K562 (cell line): ENCODE measurements at regions not wholly inside any gene's neighbourhood (a gene's known extent, or its start where the extent isn't known, plus 50 kb on each side); places are given as distances from the start of the nearest gene placed in this dataset.

Experiments used
- ATAC-seq: fragments of 200-7000 bp; cut with Tn5 transposase; 3 replicates; pipeline ENCODE4 v1.9.1; 2020; ENCODE audit warnings: moderate library complexity
- BruUV-seq: library from RNA; stranded (reverse); fragments of 400-500 nt; replicated peaks from 2 replicates; lab custom pipeline; 2021; lab: Mats Ljungman, UMichigan
- CTCF ChIA-PET: fragments of 300-600 bp; formaldehyde crosslinking; extraction: SDS; loops from one replicate; lab custom pipeline; 2021; ENCODE audit warnings: low intra/inter-chr PET ratio; lab: Yijun Ruan, JAX
- POLR2A ChIA-PET: fragments of 300-600, 350-650 bp; sonication (Branson Sonifier 250); formaldehyde crosslinking; extraction: SDS; loops from one replicate; lab custom pipeline; 2021; ENCODE audit warnings: antibody characterized with exemption, inconsistent platforms; lab: Yijun Ruan, JAX
- DNase-seq, 4 experiments: peaks; one replicate each; pipeline versions ENCODE4 v3.0.0 to v3.0.0-alpha.2; 2011 to 2018; ENCODE audit warnings: low spot score in 3 of 4, mixed read lengths in 3 of 4; ENCODE audit errors: extremely low read depth in 1 of 4
- FAIRE-seq: peaks from 2 replicates; lab custom pipeline; 2011; peaks lifted over from hg19 to GRCh38; lab: Jason Lieb, UNC
- H2AFZ ChIP-seq: 2 replicates; pipeline ENCODE4 v1.6.0; 2011; ENCODE audit warnings: low read depth, low read length, control low read depth, inconsistent platforms
- H3K27ac ChIP-seq: fragments of 200-600 bp; 3 replicates; pipeline ENCODE4 v1.8.0; 2011; ENCODE audit warnings: low read depth, mild to moderate bottlenecking, control low read depth, inconsistent platforms, low read length, moderate library complexity, mixed read lengths; ENCODE audit errors: extremely low read depth
- H3K27me3 ChIP-seq, 2 experiments: fragments of 300-600 bp in 1 of 2; 2 replicates in 1 of 2; 3 replicates in 1 of 2; pipeline versions ENCODE4 v1.6.0 to v1.8.0; 2011; ENCODE audit warnings: inconsistent platforms in 2 of 2, low read length in 2 of 2, mild to moderate bottlenecking in 1 of 2, mixed read lengths in 1 of 2, moderate library complexity in 1 of 2; ENCODE audit not compliant: control insufficient read depth in 2 of 2, insufficient read depth in 2 of 2
- H3K36me3 ChIP-seq: fragments of 300-600 bp; 3 replicates; pipeline ENCODE4 v1.8.0; 2011; ENCODE audit warnings: mild to moderate bottlenecking, low read length, inconsistent platforms; ENCODE audit not compliant: control insufficient read depth, insufficient read depth
- H3K4me1 ChIP-seq, 2 experiments: fragments of 200-600 bp in 1 of 2; replicated peaks in 1 of 2; 2 replicates in 1 of 2; 3 replicates in 1 of 2; pipeline versions ENCODE4 v1.5.1 to v1.8.0; 2011; ENCODE audit warnings: inconsistent platforms in 2 of 2, low read length in 2 of 2, mild to moderate bottlenecking in 1 of 2, mixed read lengths in 1 of 2, moderate library complexity in 1 of 2; ENCODE audit not compliant: control insufficient read depth in 2 of 2, insufficient read depth in 2 of 2
- H3K4me2 ChIP-seq: 2 replicates; pipeline ENCODE4 v1.6.1; 2011; ENCODE audit warnings: low read length, control low read depth, inconsistent platforms, mixed read lengths; ENCODE audit not compliant: insufficient read depth
- H3K4me3 ChIP-seq: fragments of 200-600 bp; sonication (generic), shearing (Covaris generic); 2 replicates; pipeline ENCODE4 v1.5.1; 2016; ENCODE audit warnings: control low read depth, inconsistent platforms
- H3K79me2 ChIP-seq: fragments of 200-600 bp; 3 replicates; pipeline ENCODE4 v1.8.0; 2011; ENCODE audit warnings: low read length, inconsistent platforms; ENCODE audit not compliant: control insufficient read depth, insufficient read depth
- H3K9ac ChIP-seq, 2 experiments: 2 replicates each; pipeline versions ENCODE4 v1.6.0 to v1.6.1; 2011; ENCODE audit warnings: low read depth in 2 of 2, low read length in 2 of 2, control low read depth in 1 of 2, inconsistent platforms in 1 of 2, mild to moderate bottlenecking in 1 of 2, mixed read lengths in 1 of 2; ENCODE audit not compliant: insufficient read depth in 1 of 2
- H3K9me1 ChIP-seq: one replicate; pipeline ENCODE4 v1.6.0; 2011; ENCODE audit warnings: inconsistent platforms, mild to moderate bottlenecking, low read length, moderate library complexity; ENCODE audit not compliant: control insufficient read depth, insufficient read depth
- H3K9me3 ChIP-seq: replicated peaks from 2 replicates; pipeline ENCODE4 v1.5.1; 2011; ENCODE audit warnings: low read depth, low read length, inconsistent platforms; ENCODE audit not compliant: control insufficient read depth, insufficient read depth
- H4K20me1 ChIP-seq: replicated peaks from 2 replicates; pipeline ENCODE4 v1.6.1; 2011; ENCODE audit warnings: low read length, inconsistent platforms, mixed read lengths; ENCODE audit not compliant: control insufficient read depth, insufficient read depth
- BACH1 ChIP-seq: fragments of 200-800 bp; sonication (Bioruptor generic); IDR thresholded peaks from 2 replicates; pipeline ENCODE4 v1.6.1; 2016; ENCODE audit warnings: missing genetic modification characterization, missing compliant biosample characterization
- CTCFL ChIP-seq: IDR thresholded peaks from 2 replicates; pipeline ENCODE4 v1.6.1; 2011; ENCODE audit warnings: borderline replicate concordance, low read depth, mild to moderate bottlenecking, moderate library complexity, low read length; ENCODE audit not compliant: insufficient read depth, poor library complexity, severe bottlenecking
- DPF2 ChIP-seq: fragments of 450-650 bp; IDR thresholded peaks from 2 replicates; pipeline ENCODE4 v1.6.1; 2016
- E2F3 ChIP-seq: fragments of 250-450 bp; sonication (Bioruptor Pico); IDR thresholded peaks from 2 replicates; pipeline ENCODE4 v1.4.0; 2020; ENCODE audit warnings: mild to moderate bottlenecking
- FOS ChIP-seq: IDR thresholded peaks from 3 replicates; pipeline ENCODE4 v1.6.1; 2011; ENCODE audit not compliant: insufficient read length; ENCODE audit errors: extremely low read depth
- HNRNPH1 ChIP-seq: fragments of 200-400 bp; formaldehyde crosslinking; optimal IDR thresholded peaks from 2 replicates; pipeline ENCODE3; 2017; ENCODE audit warnings: low read depth, mild to moderate bottlenecking, low read length, moderate library complexity
- MAFK ChIP-seq: IDR thresholded peaks from 2 replicates; pipeline ENCODE4 v1.6.1; 2011; ENCODE audit warnings: low read length, improper control_type of control experiment
- MLLT1 ChIP-seq, 2 experiments: fragments of 450-650 bp; IDR thresholded peaks; 2 replicates each; pipeline ENCODE4 v1.6.1; 2016
- PYGO2 ChIP-seq: fragments of 450-650 bp; IDR thresholded peaks from 2 replicates; pipeline ENCODE4 v1.6.1; 2016; ENCODE audit warnings: mild to moderate bottlenecking, missing genetic modification characterization, moderate library complexity, missing compliant biosample characterization
- RBBP5 ChIP-seq: fragments of 200-600 bp; sonication (generic); IDR thresholded peaks from 2 replicates; pipeline ENCODE4 v1.6.1; 2012; ENCODE audit warnings: borderline replicate concordance, mild to moderate bottlenecking, low read length, control low read depth, inconsistent platforms; ENCODE audit not compliant: insufficient read depth, poor library complexity, severe bottlenecking
- SLC30A9 ChIP-seq: fragments of 250-450 bp; sonication (Bioruptor Pico); IDR thresholded peaks from 2 replicates; pipeline ENCODE4 v1.8.0; 2022; ENCODE audit warnings: mild to moderate bottlenecking, moderate library complexity
- TFAP4 ChIP-seq: sonication (generic); formaldehyde crosslinking; IDR thresholded peaks from 2 replicates; pipeline ENCODE4 v1.8.0; 2022; ENCODE audit warnings: missing genetic modification reagents, mild to moderate bottlenecking, moderate library complexity, borderline replicate concordance
- U2AF2 ChIP-seq: fragments of 200-400 bp; formaldehyde crosslinking; optimal IDR thresholded peaks from 2 replicates; pipeline ENCODE3; 2017; ENCODE audit warnings: low read depth, mild to moderate bottlenecking, low read length
- ZNF174 ChIP-seq: fragments of 250-450 bp; sonication (Bioruptor Pico); IDR thresholded peaks from 2 replicates; pipeline ENCODE4 v1.4.0; 2020; ENCODE audit warnings: mild to moderate bottlenecking
- ZNF668 ChIP-seq: fragments of 250-450 bp; sonication (Bioruptor Pico); IDR thresholded peaks from 2 replicates; pipeline ENCODE4 v1.8.0; 2022; ENCODE audit warnings: mild to moderate bottlenecking, inconsistent platforms
- WGBS: fragments of 100-300 bp; shearing (Covaris generic); methylation state at CpG from one replicate; pipeline ENCODE4 v1.1.6; 2016; ENCODE audit warnings: low coverage, mixed read lengths; ENCODE audit not compliant: insufficient coverage; ENCODE audit errors: missing lambda C conversion rate; 5-methylcytosine and 5-hydroxymethylcytosine counted together
- in situ Hi-C: fragments of 300-500 bp; cut with MboI; formaldehyde crosslinking; loops from 4 replicates; pipeline ENCODE4 v1.15.0; 2018; ENCODE audit warnings: inconsistent platforms, mixed read lengths
- intact Hi-C: fragments of 100-400 bp; cut with micrococcal nuclease; formaldehyde crosslinking; loops from 2 replicates; pipeline ENCODE4 v1.14.2; 2022

GRCh38 chr1:199466961-199467360 is 560.5 kb upstream of the NR5A2 start (continued):
- TF ChIP-seq MLLT1 (IDR thresholded peaks at IDR 0.05) = no peak

DNA sequence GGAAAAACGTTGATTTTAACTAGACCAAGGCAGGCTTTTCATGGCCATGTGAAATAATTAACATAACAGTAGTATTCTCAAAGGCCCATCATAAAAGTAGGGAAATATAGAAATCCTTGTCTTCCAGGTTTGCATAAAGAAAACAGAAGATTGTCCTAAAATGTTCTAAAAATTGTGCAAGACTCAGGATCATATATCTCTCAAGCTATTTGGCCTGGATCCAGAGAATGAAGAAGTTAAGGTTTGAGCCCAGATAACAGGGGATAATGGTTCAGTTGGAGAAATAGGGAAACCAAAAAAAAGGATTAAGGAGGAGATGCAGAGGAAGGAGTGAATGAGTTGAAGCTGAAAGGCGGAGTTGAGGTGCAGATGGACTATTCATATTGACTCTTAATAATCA is 555.5 kb upstream of the NR5A2 start:
- Histone ChIP-seq H3K27me3 (no peaks in the 10 kb centered on the region), H3K9me3 (0 out of 2 replicates have a peak, but pooled peaks cover 2% of the 10 kb centered on the region), H3K36me3 (no peaks in the 10 kb centered on the region), H3K9me1 (no peaks in the 10 kb centered on the region), H3K79me2 (no peaks in the 10 kb centered on the region), H3K27ac (no peak overlapping the region), H3K4me2 (no peak overlapping the region), H3K4me1 (no peaks in the 10 kb centered on the region), H2AFZ (no peak overlapping the region), H3K9ac (no peak overlapping the region), H4K20me1 (no peaks in the 10 kb centered on the region), H3K4me3 (no peak overlapping the region)
- DNase-seq (no peak), ATAC-seq (no peak), FAIRE-seq (no peak)
- in situ Hi-C loops (no loop called here), intact Hi-C loops (no loop called here)
- BruUV-seq = no TSS peak
- ChIA-PET CTCF (no interaction called here), POLR2A (no interaction called here)
- 0% methylated on average over 2 of the region's 2 CpGs for WGBS
- no peak for TF ChIP-seq PYGO2 (tag)
- no peak for TF ChIP-seq TFAP4
- TF ChIP-seq BACH1 (tag) = no peak
- TF ChIP-seq U2AF2 = no peak
- TF ChIP-seq HNRNPH1 = no peak
- TF ChIP-seq ZNF668 (CRISPR knock-in tag) = no peak
- no peak for TF ChIP-seq E2F3 (CRISPR knock-in tag)
- TF ChIP-seq DPF2 = no peak
- no peak for TF ChIP-seq CTCFL
- TF ChIP-seq RBBP5 = no peak
- no peak for TF ChIP-seq FOS
- no peak for TF ChIP-seq ZNF174 (CRISPR knock-in tag)
- no peak for TF ChIP-seq MAFK
- TF ChIP-seq SLC30A9 = no peak
